LNCAP (cell line): ENCODE measurements at regions not wholly inside any gene's neighbourhood (a gene's known extent, or its start where the extent isn't known, plus 50 kb on each side); places are given as distances from the start of the nearest gene placed in this dataset.

Experiments
- CTCF ChIP-seq: fragments of 450-650 bp; IDR thresholded peaks from 2 replicates; pipeline ENCODE4 v1.5.1; 2017; ENCODE audit warnings: mild to moderate bottlenecking

GRCh38 chr7:32316839-32317238 lies 173.3 kb downstream of the LSM5 start:
- TF ChIP-seq CTCF: no peak

DNA sequence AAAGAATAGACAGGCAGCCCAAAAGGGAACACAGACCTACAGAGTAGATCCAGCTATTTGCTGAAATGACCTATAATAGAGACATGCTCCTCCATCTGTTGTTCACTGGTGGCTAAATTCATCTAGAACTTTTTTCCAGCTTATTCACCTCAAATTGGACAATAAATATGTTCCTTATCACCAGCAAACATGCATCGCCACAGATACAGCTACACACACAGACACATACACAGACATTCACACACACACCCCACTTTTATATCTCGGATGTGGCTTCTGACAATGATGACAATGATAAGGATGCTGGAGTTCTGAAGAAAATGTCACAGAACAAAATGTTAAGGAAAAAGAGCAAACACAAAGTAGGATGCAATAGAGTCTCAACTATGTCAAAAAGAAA lies 175.4 kb downstream of the LSM5 start:
- no peak for TF ChIP-seq CTCF

DNA sequence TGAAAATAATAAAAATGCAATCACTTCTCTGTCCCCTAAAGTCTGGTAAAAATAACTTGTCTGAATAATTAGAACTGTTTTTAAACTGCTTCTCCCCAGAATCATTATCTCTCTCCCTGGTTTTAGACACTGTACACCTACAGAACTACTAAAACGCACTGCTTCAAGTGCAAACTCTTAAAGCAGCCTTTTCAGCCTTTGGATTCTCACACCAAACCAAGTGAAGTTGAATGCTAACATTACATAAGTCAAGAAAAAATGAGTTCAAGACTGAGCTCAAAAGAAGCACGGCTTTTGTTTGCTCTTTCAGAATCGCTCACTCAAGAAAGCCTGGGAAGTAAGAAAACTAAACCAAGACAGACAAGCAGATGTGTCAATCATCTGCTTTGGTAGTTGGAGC lies 188.8 kb downstream of the LSM5 start:
- no peak for TF ChIP-seq CTCF

GRCh38 chr7:32299133-32299702 lies 191.0 kb downstream of the LSM5 start:
- no peak for TF ChIP-seq CTCF

- TF ChIP-seq CTCF: no peak
Measured at GRCh38 chr7:32298408-32299132, 191.6 kb downstream of the LSM5 start.

DNA sequence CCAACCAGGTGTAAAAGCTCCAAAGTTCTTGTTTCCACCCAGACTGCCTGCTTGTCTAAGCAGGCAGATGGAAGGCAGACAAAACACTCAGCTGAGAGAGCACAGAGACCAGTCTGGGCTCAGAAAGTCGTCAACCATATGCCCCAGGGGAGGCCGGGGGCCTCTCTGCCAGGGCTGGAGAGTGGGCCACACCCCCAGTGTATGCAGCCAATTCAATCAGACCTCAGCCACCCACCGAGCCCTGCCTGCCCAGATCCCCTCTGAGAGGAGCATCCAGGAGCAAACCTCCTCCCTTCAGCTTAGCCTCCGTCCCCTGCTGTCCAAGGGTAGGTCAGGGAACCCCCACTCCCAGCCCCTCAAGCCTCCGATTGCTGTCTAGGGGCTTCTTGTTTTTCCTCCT lies 196.3 kb downstream of the LSM5 start:
- no peak for TF ChIP-seq CTCF

GRCh38 chr7:32289651-32290414 lies 200.3 kb downstream of the LSM5 start:
- TF ChIP-seq CTCF: no peak
